SK-N-SH (cell line): ENCODE measurements at regions not wholly inside any gene's neighbourhood (a gene's known extent, or its start where the extent isn't known, plus 50 kb on each side); places are given as distances from the start of the nearest gene placed in this dataset.

Experiments used
- CTCF ChIP-seq: fragments of 200-600 bp; sonication (generic); IDR thresholded peaks from 2 replicates; pipeline ENCODE4 v1.6.1; 2017; ENCODE audit warnings: antibody characterized with exemption, mild to moderate bottlenecking, moderate library complexity
- EP300 ChIP-seq, 2 experiments: IDR thresholded peaks; 2 replicates each; pipeline versions ENCODE4 v1.4.0 to v1.6.1; 2012; ENCODE audit warnings: borderline replicate concordance in 1 of 2, low read depth in 1 of 2, low read length in 1 of 2
- GATA2 ChIP-seq: sonication (generic); formaldehyde crosslinking; IDR thresholded peaks from 2 replicates; pipeline ENCODE4 v1.5.0; 2020; ENCODE audit warnings: mild to moderate bottlenecking, missing genetic modification reagents
- JUND ChIP-seq: IDR thresholded peaks from 2 replicates; pipeline ENCODE4 v1.4.0; 2012
- POLR2AphosphoS5 ChIP-seq: IDR thresholded peaks from 2 replicates; pipeline ENCODE4 v1.6.1; 2012; ENCODE audit warnings: low read depth, low read length
- RXRA ChIP-seq: IDR thresholded peaks from 2 replicates; pipeline ENCODE4 v1.4.0; 2012; ENCODE audit warnings: low read depth, mild to moderate bottlenecking, borderline replicate concordance
- SIN3A ChIP-seq: IDR thresholded peaks from 2 replicates; pipeline ENCODE4 v1.6.1; 2012; ENCODE audit warnings: low read depth, mild to moderate bottlenecking, low read length, moderate library complexity, borderline replicate concordance

DNA sequence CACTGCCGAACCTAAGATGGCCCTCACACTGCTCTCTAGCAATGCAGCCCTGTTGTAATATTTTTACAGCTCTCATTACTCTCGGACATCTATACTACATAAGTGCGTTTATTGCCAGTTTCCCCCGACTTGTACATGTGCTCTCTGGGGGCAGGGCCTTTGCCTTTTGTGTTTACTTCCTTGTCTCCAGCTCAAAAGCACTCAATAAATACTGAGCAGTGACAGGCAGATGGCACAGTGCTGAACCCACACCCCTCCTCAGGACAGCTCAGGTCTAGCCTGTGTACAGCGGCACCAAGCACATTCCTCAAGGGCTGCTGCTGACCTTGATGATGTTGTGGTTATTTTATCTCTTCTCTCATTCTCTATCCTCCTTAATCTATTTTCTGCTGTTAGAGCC, 68.0 kb upstream of the ELMO1 start:
- TF ChIP-seq CTCF, result no peak
- no peak for TF ChIP-seq RXRA
- no peak for TF ChIP-seq JUND
- no peak for TF ChIP-seq EP300 (IDR thresholded peaks at IDR 0.05; ENCODE audit: borderline replicate concordance in 1 of 2, low read depth in 1 of 2, low read length in 1 of 2)
- no peak for TF ChIP-seq POLR2AphosphoS5
- TF ChIP-seq SIN3A, result no peak
- TF ChIP-seq GATA2 (CRISPR knock-in tag), result no peak
